Mesenteric fat pad (tissue), 1 donor: ENCODE measurements at regions not wholly inside any gene's neighbourhood (a gene's known extent, or its start where the extent isn't known, plus 50 kb on each side); places are given as distances from the start of the nearest gene placed in this dataset.
A peak's percentile ranks its signal among the peaks of the same experiment; 100 is the strongest.
"Not testable (repeated sequence)": the region's sequence is repeated elsewhere in the genome, so short reads cannot be mapped to it uniquely, and the experiment has no call there.

Experiments used
- DNase-seq: peaks from one replicate; pipeline ENCODE4 v3.0.0-alpha.2; 2020; ENCODE audit warnings: low spot score
- donor health status: DM: yes; HTN: yes; CAD: no.

GRCh38 chr15:20309966-20310365 lies 231.6 kb downstream of the GOLGA6L6 start:
- DNase-seq = not testable (repeated sequence)

- DNase-seq = not testable (repeated sequence)
These were observed 232.2 kb downstream of the GOLGA6L6 start for GRCh38 chr15:20309395-20309794.

- not testable (repeated sequence) for DNase-seq
These were observed 233.4 kb downstream of the GOLGA6L6 start for GRCh38 chr15:20308027-20308690.

GRCh38 chr15:20307137-20307536 lies 234.5 kb downstream of the GOLGA6L6 start:
- not testable (repeated sequence) for DNase-seq

- DNase-seq = not testable (repeated sequence)
These were observed 235.0 kb downstream of the GOLGA6L6 start for GRCh38 chr15:20306497-20307106.

- not testable (repeated sequence) for DNase-seq
These were observed 235.7 kb downstream of the GOLGA6L6 start for GRCh38 chr15:20305912-20306311.

GRCh38 chr15:20305015-20305465 lies 236.6 kb downstream of the GOLGA6L6 start:
- not testable (repeated sequence) for DNase-seq

GRCh38 chr15:20304282-20305014 lies 237.2 kb downstream of the GOLGA6L6 start:
- not testable (repeated sequence) for DNase-seq

- peak; percentile 89 for DNase-seq
These were observed 238.1 kb downstream of the GOLGA6L6 start for GRCh38 chr15:20303248-20304171.

GRCh38 chr15:20302141-20303069 lies 239.2 kb downstream of the GOLGA6L6 start:
- DNase-seq = peak; percentile 87

- peak; percentile 91 for DNase-seq
These were observed 240.0 kb downstream of the GOLGA6L6 start for GRCh38 chr15:20301471-20302081.

- DNase-seq = peak; percentile 90
These were observed 240.6 kb downstream of the GOLGA6L6 start for GRCh38 chr15:20301041-20301390.

- peak; percentile 89 for DNase-seq
These were observed 241.1 kb downstream of the GOLGA6L6 start for GRCh38 chr15:20300351-20301040.

- not testable (repeated sequence) for DNase-seq
These were observed 243.9 kb downstream of the GOLGA6L6 start for GRCh38 chr15:20297603-20298123.

GRCh38 chr15:20296261-20296660 lies 245.3 kb downstream of the GOLGA6L6 start:
- not testable (repeated sequence) for DNase-seq

GRCh38 chr15:20295238-20295811 lies 246.3 kb downstream of the GOLGA6L6 start:
- peak; percentile 94 for DNase-seq

GRCh38 chr15:20294651-20295237 lies 246.9 kb downstream of the GOLGA6L6 start:
- peak; percentile 92 for DNase-seq
